ENCODE measurements at regions not wholly inside any gene's neighbourhood (a gene's known extent, or its start where the extent isn't known, plus 50 kb on each side); places are given as distances from the start of the nearest gene placed in this dataset.

- TF ChIP-seq POLR2AphosphoS5 (IDR thresholded peaks at IDR 0.05; ENCODE audit: low read depth, low read length) (no peak), POLR2A (IDR thresholded peaks at IDR 0.05; ENCODE audit: low read depth, low read length) (no peak)
Observed at GRCh38 chrX:137430301-137430700, 135.6 kb upstream of the ZIC3 start.

All from GM12892 (cell line).